GM06990 (cell line): ENCODE measurements at regions not wholly inside any gene's neighbourhood (a gene's known extent, or its start where the extent isn't known, plus 50 kb on each side); places are given as distances from the start of the nearest gene placed in this dataset.

Experiments
- DNase-seq: peaks from one replicate; pipeline ENCODE4 v3.0.0-alpha.2; 2011; ENCODE audit not compliant: insufficient read length; ENCODE audit errors: extremely low read depth
- H3K27me3 ChIP-seq: replicated peaks from 2 replicates; pipeline ENCODE4 v1.6.0; 2011; ENCODE audit warnings: low read length; ENCODE audit not compliant: control insufficient read depth, insufficient read depth
- H3K36me3 ChIP-seq: 2 replicates; pipeline ENCODE4 v1.5.1; 2011; ENCODE audit warnings: low read length; ENCODE audit not compliant: control insufficient read depth, insufficient read depth
- H3K4me3 ChIP-seq: replicated peaks from 2 replicates; pipeline ENCODE4 v1.5.1; 2011; ENCODE audit warnings: low read depth, mild to moderate bottlenecking, control low read depth, low read length
- TF ChIP-seq, protein P1 (sequence below): IDR thresholded peaks from 2 replicates; pipeline ENCODE4 v1.5.1; 2011; ENCODE audit warnings: low read length, control low read depth, mild to moderate bottlenecking, inconsistent platforms; ENCODE audit not compliant: insufficient read depth, poor library complexity, severe bottlenecking

- Histone ChIP-seq H3K27me3 (no peaks in the 10 kb centered on the region), H3K4me3 (no peak overlapping the region), H3K36me3 (no peaks in the 10 kb centered on the region)
- no peak for DNase-seq
- TF ChIP-seq, protein P1, sequence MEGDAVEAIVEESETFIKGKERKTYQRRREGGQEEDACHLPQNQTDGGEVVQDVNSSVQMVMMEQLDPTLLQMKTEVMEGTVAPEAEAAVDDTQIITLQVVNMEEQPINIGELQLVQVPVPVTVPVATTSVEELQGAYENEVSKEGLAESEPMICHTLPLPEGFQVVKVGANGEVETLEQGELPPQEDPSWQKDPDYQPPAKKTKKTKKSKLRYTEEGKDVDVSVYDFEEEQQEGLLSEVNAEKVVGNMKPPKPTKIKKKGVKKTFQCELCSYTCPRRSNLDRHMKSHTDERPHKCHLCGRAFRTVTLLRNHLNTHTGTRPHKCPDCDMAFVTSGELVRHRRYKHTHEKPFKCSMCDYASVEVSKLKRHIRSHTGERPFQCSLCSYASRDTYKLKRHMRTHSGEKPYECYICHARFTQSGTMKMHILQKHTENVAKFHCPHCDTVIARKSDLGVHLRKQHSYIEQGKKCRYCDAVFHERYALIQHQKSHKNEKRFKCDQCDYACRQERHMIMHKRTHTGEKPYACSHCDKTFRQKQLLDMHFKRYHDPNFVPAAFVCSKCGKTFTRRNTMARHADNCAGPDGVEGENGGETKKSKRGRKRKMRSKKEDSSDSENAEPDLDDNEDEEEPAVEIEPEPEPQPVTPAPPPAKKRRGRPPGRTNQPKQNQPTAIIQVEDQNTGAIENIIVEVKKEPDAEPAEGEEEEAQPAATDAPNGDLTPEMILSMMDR, result no peak
Observed at GRCh38 chr2:5539282-5540165, 152.7 kb upstream of the SOX11 start.

- no peak for DNase-seq
- Histone ChIP-seq H3K4me3 (no peak overlapping the region), H3K27me3 (no peaks in the 10 kb centered on the region), H3K36me3 (no peaks in the 10 kb centered on the region)
- TF ChIP-seq, protein P1, result no peak
Observed at GRCh38 chr2:5540856-5541255, 151.3 kb upstream of the SOX11 start.

DNA sequence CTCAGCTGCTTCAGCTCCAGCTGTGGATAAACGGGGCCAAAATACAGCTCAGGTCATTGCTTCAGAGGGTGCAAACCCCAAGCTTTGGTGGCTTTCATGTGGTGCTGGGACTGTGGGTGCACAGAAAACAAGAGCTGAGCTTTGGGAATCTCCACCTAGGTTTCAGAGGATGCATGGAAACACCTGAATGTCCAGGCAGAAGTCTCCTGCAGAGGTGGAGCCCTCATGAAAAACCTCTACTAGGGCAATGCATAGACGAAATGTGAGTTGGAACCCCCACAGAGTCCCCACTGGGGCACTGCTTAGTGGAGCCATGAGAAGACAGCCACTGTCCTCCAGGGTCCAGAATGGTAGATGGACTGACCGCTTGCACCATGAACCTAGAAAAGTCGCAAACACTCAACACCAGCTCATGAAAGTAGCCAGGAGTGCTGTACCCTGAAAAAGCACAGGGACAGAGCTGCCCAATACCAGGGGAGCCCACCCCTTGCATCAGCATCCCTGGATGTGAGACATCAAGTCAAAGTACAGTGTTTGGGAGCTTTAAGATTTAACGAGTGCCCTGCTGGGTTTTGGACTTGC, 147.9 kb upstream of the SOX11 start:
- TF ChIP-seq, protein P1, result no peak
- no peaks in the 10 kb centered on the region for H3K36me3 ChIP-seq
- no peaks in the 10 kb centered on the region for H3K27me3 ChIP-seq
- H3K4me3 ChIP-seq, result no peak overlapping the region
- no peak for DNase-seq

GRCh38 chr2:5546181-5546580, 146.0 kb upstream of the SOX11 start:
- no peak for DNase-seq
- no peaks in the 10 kb centered on the region for H3K27me3 ChIP-seq
- H3K36me3 ChIP-seq, result no peaks in the 10 kb centered on the region
- no peak overlapping the region for H3K4me3 ChIP-seq
- TF ChIP-seq, protein P1, result no peak

DNA sequence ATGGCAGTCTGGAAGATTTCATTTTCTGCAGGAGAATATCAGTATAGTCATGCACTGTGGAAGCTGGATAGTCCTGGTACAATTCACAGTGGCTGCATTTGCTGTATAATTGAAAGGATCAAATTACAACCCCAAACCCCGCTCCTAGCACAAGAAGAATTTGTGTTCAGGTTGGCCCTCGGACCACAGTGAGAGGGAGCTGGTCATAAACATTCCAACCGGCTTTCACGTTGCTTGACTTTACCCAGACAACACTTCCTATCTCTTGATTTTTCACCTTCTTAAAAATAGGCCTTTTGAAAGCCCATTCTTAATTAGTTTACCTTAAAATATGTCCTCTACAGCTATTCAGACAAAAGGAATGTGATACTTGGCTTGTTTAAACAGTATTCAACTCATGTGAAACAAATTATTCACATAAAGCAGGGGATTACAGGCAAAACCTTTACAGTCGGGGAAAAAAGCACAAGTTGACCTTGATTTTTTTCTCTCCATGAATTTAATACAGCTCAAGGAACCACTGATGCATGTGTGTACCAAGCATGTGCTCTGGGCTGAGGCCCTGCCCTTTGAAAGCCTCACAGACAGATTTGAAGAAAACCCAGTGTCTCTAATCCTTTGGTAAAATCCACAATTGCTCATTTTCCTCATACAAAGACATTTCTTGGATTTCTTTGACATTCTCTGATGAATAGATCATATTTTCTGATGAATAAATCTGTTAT, 143.0 kb upstream of the SOX11 start:
- Histone ChIP-seq H3K27me3 (no peaks in the 10 kb centered on the region), H3K36me3 (no peaks in the 10 kb centered on the region), H3K4me3 (no peak overlapping the region)
- TF ChIP-seq, protein P1, result no peak
- DNase-seq, result no peak
